PC-9 (cell line): ENCODE measurements at regions not wholly inside any gene's neighbourhood (a gene's known extent, or its start where the extent isn't known, plus 50 kb on each side); places are given as distances from the start of the nearest gene placed in this dataset.
"Not testable (repeated sequence)": the region's sequence is repeated elsewhere in the genome, so short reads cannot be mapped to it uniquely, and the experiment has no call there.

Experiments used
- BruUV-seq: library from RNA; stranded (reverse); fragments of 400-500 nt; replicated peaks from 2 replicates; lab custom pipeline; 2021; lab: Mats Ljungman, UMichigan
- CTCF ChIA-PET: fragments of 300-600 bp; sonication (Branson Sonifier 250); formaldehyde crosslinking; loops from one replicate; lab custom pipeline; 2022; ENCODE audit warnings: antibody characterized with exemption; lab: Charles Lee
- POLR2A ChIA-PET: fragments of 300-600 bp; sonication (Branson Sonifier 250); formaldehyde crosslinking; loops from one replicate; lab custom pipeline; 2022; ENCODE audit warnings: antibody characterized with exemption; ENCODE audit not compliant: unreplicated experiment; lab: Charles Lee
- DNase-seq, 2 experiments: peaks; one replicate each; pipeline versions ENCODE4 v3.0.0 to v3.0.0-alpha.2; 2015 to 2022; ENCODE audit warnings: mixed read lengths in 1 of 2
- H2AFZ ChIP-seq: fragments of 200-600 bp; sonication (generic); 2 replicates; pipeline ENCODE4 v1.8.1; 2017; ENCODE audit warnings: antibody characterized with exemption
- H3F3A ChIP-seq: fragments of 200-600 bp; sonication (generic); 2 replicates; pipeline ENCODE4 v1.8.1; 2017; ENCODE audit warnings: antibody characterized with exemption, mild to moderate bottlenecking, low read depth; ENCODE audit not compliant: insufficient read depth
- H3K27ac ChIP-seq: fragments of 200-600 bp; sonication (generic); 2 replicates; pipeline ENCODE4 v1.6.1; 2016; ENCODE audit warnings: mixed run types
- H3K27me3 ChIP-seq: fragments of 200-600 bp; sonication (generic); 2 replicates; pipeline ENCODE4 v1.6.1; 2016; ENCODE audit warnings: low read depth, mixed run types; ENCODE audit not compliant: insufficient read depth
- H3K36me3 ChIP-seq: fragments of 200-600 bp; sonication (generic); 2 replicates; pipeline ENCODE4 v1.6.1; 2016; ENCODE audit warnings: low read depth, mixed run types
- H3K4me1 ChIP-seq: fragments of 200-600 bp; sonication (generic); replicated peaks from 2 replicates; pipeline ENCODE4 v1.6.1; 2016; ENCODE audit warnings: mixed run types; ENCODE audit not compliant: insufficient read depth
- H3K4me2 ChIP-seq: fragments of 200-600 bp; sonication (generic); 2 replicates; pipeline ENCODE4 v1.6.1; 2017; ENCODE audit warnings: mixed run types
- H3K4me3 ChIP-seq: fragments of 200-600 bp; sonication (generic); 2 replicates; pipeline ENCODE4 v1.6.1; 2016; ENCODE audit warnings: mixed run types
- H3K79me2 ChIP-seq: fragments of 200-600 bp; sonication (generic); 2 replicates; pipeline ENCODE4 v1.6.1; 2017; ENCODE audit warnings: low read depth, mixed run types
- H3K9me2 ChIP-seq: fragments of 200-600 bp; sonication (generic); 2 replicates; pipeline ENCODE4 v1.8.1; 2017; ENCODE audit warnings: mild to moderate bottlenecking; ENCODE audit not compliant: insufficient read depth
- H3K9me3 ChIP-seq: fragments of 200-600 bp; sonication (generic); 2 replicates; pipeline ENCODE4 v1.8.1; 2016; ENCODE audit warnings: low read depth; ENCODE audit not compliant: insufficient read depth
- H4K20me1 ChIP-seq: fragments of 200-600 bp; sonication (generic); 2 replicates; pipeline ENCODE4 v1.8.1; 2017; ENCODE audit not compliant: insufficient read depth
- intact Hi-C: fragments of 100-400 bp; cut with micrococcal nuclease; formaldehyde crosslinking; loops from one replicate; pipeline ENCODE4 v1.10.0; 2022; ENCODE audit not compliant: unreplicated experiment

GRCh38 chr9:43139878-43140608, 956.6 kb downstream of the SPATA31A6 start:
- H3K4me2 ChIP-seq, H3K79me2 ChIP-seq, H3K36me3 ChIP-seq, H3K4me1 ChIP-seq, H4K20me1 ChIP-seq, H2AFZ ChIP-seq, H3F3A ChIP-seq, H3K9me2 ChIP-seq, DNase-seq, BruUV-seq, H3K27ac ChIP-seq, CTCF ChIA-PET, POLR2A ChIA-PET, H3K4me3 ChIP-seq, H3K27me3 ChIP-seq, H3K9me3 ChIP-seq, intact Hi-C loops: not testable (repeated sequence)
